ENCODE measurements at regions not wholly inside any gene's neighbourhood (a gene's known extent, or its start where the extent isn't known, plus 50 kb on each side); places are given as distances from the start of the nearest gene placed in this dataset.

DNA sequence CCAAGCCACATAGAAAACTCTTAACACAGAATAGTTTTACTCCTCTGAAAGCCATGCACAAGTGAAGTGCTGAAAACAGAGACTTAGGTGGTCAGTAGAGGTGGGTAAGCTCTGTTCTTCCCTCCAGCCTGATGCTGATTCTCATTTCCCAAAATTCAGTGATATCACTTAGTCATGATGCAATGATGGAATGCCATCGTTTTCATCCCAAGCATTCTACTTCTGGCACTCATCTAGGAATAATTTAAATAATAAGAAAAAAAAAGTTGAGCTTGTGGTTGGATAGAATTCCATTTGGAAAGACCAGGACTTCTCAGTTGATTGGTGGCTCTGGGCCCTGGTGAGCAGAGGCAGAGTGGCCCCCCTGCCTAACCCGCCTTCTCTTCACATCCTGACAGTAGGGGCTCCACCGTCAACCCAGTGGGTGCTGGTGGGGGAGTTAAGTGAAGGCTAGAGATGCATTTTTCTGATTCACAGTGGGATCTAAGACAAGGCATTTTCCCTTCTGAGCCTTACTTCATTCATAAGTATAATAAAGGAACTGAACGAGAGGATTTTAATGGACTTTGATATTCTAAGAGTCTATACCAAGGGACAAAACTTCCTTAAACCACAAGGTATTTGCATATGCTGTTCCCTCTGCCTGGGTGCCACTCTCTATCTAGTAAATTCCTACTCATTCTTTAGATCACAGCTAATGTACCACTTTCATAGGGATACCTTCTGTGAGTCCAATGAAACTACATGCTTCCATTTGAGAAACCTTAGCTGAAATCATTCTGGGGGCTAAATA is 310.3 kb upstream of the DYNLRB2 start:
- Histone ChIP-seq H2AFZ (no peak overlapping the region), H3K4me3 (no peak overlapping the region)
- BruUV-seq (replicated peaks), result no TSS peak

GRCh38 chr16:80226499-80226898 is 314.3 kb upstream of the DYNLRB2 start:
- DNase-seq, result no peak
- H4K20me1 ChIP-seq (ENCODE audit: insufficient read depth), result no peaks in the 10 kb centered on the region
- POLR2A ChIA-PET (ENCODE audit: unreplicated experiment), result no interaction called here
- H3K4me3 ChIP-seq, result no peak overlapping the region
- intact Hi-C loops (cut with micrococcal nuclease; ENCODE audit: unreplicated experiment), result no loop called here
- H3K27ac ChIP-seq, result no peak overlapping the region
- no peak overlapping the region for H3K4me2 ChIP-seq
- no peaks in the 10 kb centered on the region for H3K9me3 ChIP-seq (ENCODE audit: insufficient read depth, low read depth)
- H3K79me2 ChIP-seq (ENCODE audit: low read depth), result no peaks in the 10 kb centered on the region
- no TSS peak for BruUV-seq (replicated peaks)
- H3K36me3 ChIP-seq (ENCODE audit: low read depth), result no peaks in the 10 kb centered on the region
- no peaks in the 10 kb centered on the region for H3K4me1 ChIP-seq (replicated peaks; ENCODE audit: insufficient read depth)
- H2AFZ ChIP-seq, result no peak overlapping the region
- H3K27me3 ChIP-seq (ENCODE audit: insufficient read depth, low read depth), result peaks cover 3% of the 10 kb centered on the region; the same call in 1 of the 2 replicates
- CTCF ChIA-PET, result no interaction called here
- no peaks in the 10 kb centered on the region for H3F3A ChIP-seq (ENCODE audit: insufficient read depth, low read depth)
- no peak for TF ChIP-seq EZH2 (IDR thresholded peaks at IDR 0.05; ENCODE audit: low read depth)
- TF ChIP-seq, protein P1, sequence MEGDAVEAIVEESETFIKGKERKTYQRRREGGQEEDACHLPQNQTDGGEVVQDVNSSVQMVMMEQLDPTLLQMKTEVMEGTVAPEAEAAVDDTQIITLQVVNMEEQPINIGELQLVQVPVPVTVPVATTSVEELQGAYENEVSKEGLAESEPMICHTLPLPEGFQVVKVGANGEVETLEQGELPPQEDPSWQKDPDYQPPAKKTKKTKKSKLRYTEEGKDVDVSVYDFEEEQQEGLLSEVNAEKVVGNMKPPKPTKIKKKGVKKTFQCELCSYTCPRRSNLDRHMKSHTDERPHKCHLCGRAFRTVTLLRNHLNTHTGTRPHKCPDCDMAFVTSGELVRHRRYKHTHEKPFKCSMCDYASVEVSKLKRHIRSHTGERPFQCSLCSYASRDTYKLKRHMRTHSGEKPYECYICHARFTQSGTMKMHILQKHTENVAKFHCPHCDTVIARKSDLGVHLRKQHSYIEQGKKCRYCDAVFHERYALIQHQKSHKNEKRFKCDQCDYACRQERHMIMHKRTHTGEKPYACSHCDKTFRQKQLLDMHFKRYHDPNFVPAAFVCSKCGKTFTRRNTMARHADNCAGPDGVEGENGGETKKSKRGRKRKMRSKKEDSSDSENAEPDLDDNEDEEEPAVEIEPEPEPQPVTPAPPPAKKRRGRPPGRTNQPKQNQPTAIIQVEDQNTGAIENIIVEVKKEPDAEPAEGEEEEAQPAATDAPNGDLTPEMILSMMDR (conservative IDR thresholded peaks at IDR 0.05), result no peak
- no peaks in the 10 kb centered on the region for H3K9me2 ChIP-seq (ENCODE audit: insufficient read depth)

More for the DNA sequence above, 310.3 kb upstream of the DYNLRB2 start:
- Histone ChIP-seq H3K27me3 (ENCODE audit: insufficient read depth, low read depth) (peaks cover 3% of the 10 kb centered on the region; the same call in 1 of the 2 replicates), H3K4me2 (no peak overlapping the region), H3K36me3 (ENCODE audit: low read depth) (no peaks in the 10 kb centered on the region), H4K20me1 (ENCODE audit: insufficient read depth) (no peaks in the 10 kb centered on the region), H3K27ac (no peak overlapping the region), H3F3A (ENCODE audit: insufficient read depth, low read depth) (no peaks in the 10 kb centered on the region), H3K9me3 (ENCODE audit: insufficient read depth, low read depth) (no peaks in the 10 kb centered on the region), H3K79me2 (ENCODE audit: low read depth) (no peaks in the 10 kb centered on the region), H3K4me1 (replicated peaks; ENCODE audit: insufficient read depth) (no peaks in the 10 kb centered on the region), H3K9me2 (ENCODE audit: insufficient read depth) (no peaks in the 10 kb centered on the region)
- CTCF ChIA-PET, result interaction anchor here (0.6 kb wide), 1 partner anchor 10 kb away, joined by 4 read pairs; no protein-coding TSS in a partner anchor
- intact Hi-C loops (cut with micrococcal nuclease; ENCODE audit: unreplicated experiment), result no loop called here
- POLR2A ChIA-PET (ENCODE audit: unreplicated experiment), result no interaction called here
- TF ChIP-seq EZH2 (IDR thresholded peaks at IDR 0.05; ENCODE audit: low read depth), result no peak
- TF ChIP-seq, protein P1 (conservative IDR thresholded peaks at IDR 0.05), result no peak
- no peak for DNase-seq

GRCh38 chr16:80210787-80211186 is 330.0 kb upstream of the DYNLRB2 start:
- intact Hi-C loops (cut with micrococcal nuclease; ENCODE audit: unreplicated experiment), result no loop called here
- no peaks in the 10 kb centered on the region for H3K36me3 ChIP-seq (ENCODE audit: low read depth)
- POLR2A ChIA-PET (ENCODE audit: unreplicated experiment), result no interaction called here
- TF ChIP-seq, protein P1 (conservative IDR thresholded peaks at IDR 0.05), result no peak
- TF ChIP-seq EZH2 (IDR thresholded peaks at IDR 0.05; ENCODE audit: low read depth), result no peak
- CTCF ChIA-PET, result no interaction called here
- DNase-seq, result no peak
- no peaks in the 10 kb centered on the region for H3K79me2 ChIP-seq (ENCODE audit: low read depth)
- no peaks in the 10 kb centered on the region for H3K9me2 ChIP-seq (ENCODE audit: insufficient read depth)
- no peak overlapping the region for H3K4me2 ChIP-seq
- no peak overlapping the region for H2AFZ ChIP-seq
- H3K27me3 ChIP-seq (ENCODE audit: insufficient read depth, low read depth), result peaks cover 18% of the 10 kb centered on the region
- H3K27ac ChIP-seq, result no peak overlapping the region
- no peaks in the 10 kb centered on the region for H4K20me1 ChIP-seq (ENCODE audit: insufficient read depth)
- H3K4me3 ChIP-seq, result no peak overlapping the region
- BruUV-seq (replicated peaks), result no TSS peak
- no peaks in the 10 kb centered on the region for H3K4me1 ChIP-seq (replicated peaks; ENCODE audit: insufficient read depth)
- H3K9me3 ChIP-seq (ENCODE audit: insufficient read depth, low read depth), result no peaks in the 10 kb centered on the region
- H3F3A ChIP-seq (ENCODE audit: insufficient read depth, low read depth), result no peaks in the 10 kb centered on the region

Measured in PC-9 (cell line).